ENCODE measurements at regions not wholly inside any gene's neighbourhood (a gene's known extent, or its start where the extent isn't known, plus 50 kb on each side); places are given as distances from the start of the nearest gene placed in this dataset.

DNA sequence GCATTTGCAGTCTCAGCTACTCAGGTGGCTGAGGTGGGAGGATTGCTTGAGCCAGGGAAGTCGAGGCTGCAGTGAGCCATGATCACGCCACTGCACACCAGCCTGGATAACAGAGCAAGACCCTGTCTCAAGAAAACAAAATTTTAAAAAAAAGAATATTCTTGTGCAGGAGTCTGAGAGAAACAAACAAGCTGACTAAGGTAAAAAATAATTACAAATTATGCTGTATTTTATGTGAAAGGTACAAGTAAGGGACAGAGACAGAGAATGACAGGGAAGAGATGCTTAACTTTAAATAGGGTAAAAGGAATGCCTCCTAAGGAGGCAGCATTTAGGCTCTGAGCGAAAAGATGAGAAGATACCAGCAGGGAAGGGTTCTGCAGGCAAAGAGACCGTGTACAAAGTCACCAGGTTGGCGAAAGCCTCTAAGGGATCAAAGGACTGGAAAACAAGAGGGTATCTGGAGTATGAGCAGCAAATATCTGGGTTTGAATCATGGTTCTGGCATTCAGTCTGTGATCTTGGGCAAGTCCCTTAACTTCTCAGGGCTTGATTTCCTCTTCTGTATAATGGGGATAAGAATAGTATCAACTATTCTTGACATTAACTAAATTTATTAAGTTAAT, 106.2 kb upstream of the RHOBTB1 start:
- intact Hi-C loops (cut with micrococcal nuclease): no loop called here
- no CpG with 5 or more reads among the region's 5 CpGs for WGBS, 2 experiments (ENCODE audit: extremely low coverage in 2 of 2, insufficient read length in 1 of 2)
- no TSS peak for BruUV-seq (replicated peaks)

More for the DNA sequence above, 106.2 kb upstream of the RHOBTB1 start:
- Histone ChIP-seq H3K18ac (ENCODE audit: low read depth, low read length) (no peak overlapping the region), H2BK120ac (ENCODE audit: low read depth, low read length) (no peak overlapping the region), H3K4me1 (ENCODE audit: control insufficient read depth, insufficient read depth, low read length) (no peaks in the 10 kb centered on the region), H3K9me3 (ENCODE audit: control insufficient read depth, insufficient read depth, low read length) (no peaks in the 10 kb centered on the region), H3K14ac (replicated peaks; ENCODE audit: low read depth, low read length) (no peak overlapping the region), H3K56ac (ENCODE audit: extremely low read depth, insufficient read depth, low read length) (no peak overlapping the region), H2BK15ac (ENCODE audit: low read depth, low read length) (no peak overlapping the region), H3K27me3 (ENCODE audit: control insufficient read depth, insufficient read depth, low read length) (peaks cover 3% of the 10 kb centered on the region), H3K23ac (ENCODE audit: low read depth, low read length) (no peak overlapping the region), H3K27ac (ENCODE audit: insufficient read depth, low read length) (no peak overlapping the region), H3K9ac (ENCODE audit: low read depth, low read length) (no peak overlapping the region), H4K5ac (ENCODE audit: low read depth, low read length) (no peak overlapping the region), H2AK9ac (replicated peaks; ENCODE audit: low read depth, low read length, poor library complexity) (no peak overlapping the region), H3K4ac (ENCODE audit: low read depth, low read length) (no peak overlapping the region), H2AFZ (replicated peaks; ENCODE audit: low read length, poor library complexity) (no peak overlapping the region), H3K36me3 (ENCODE audit: control insufficient read depth, insufficient read depth, low read length) (no peaks in the 10 kb centered on the region), H4K20me1 (ENCODE audit: insufficient read depth, low read length) (no peaks in the 10 kb centered on the region), H4K91ac (ENCODE audit: insufficient read depth, low read depth, low read length) (no peak overlapping the region), H3K4me2 (ENCODE audit: low read depth, low read length) (no peak overlapping the region), H4K8ac (ENCODE audit: low read depth in 2 of 2, low read length in 2 of 2) (no peak overlapping the region), H2BK5ac (ENCODE audit: low read depth, low read length, poor library complexity, severe bottlenecking) (no peak overlapping the region), H2AK5ac (ENCODE audit: low read depth, low read length) (no peak overlapping the region), H3K9me1 (ENCODE audit: insufficient read depth, low read length) (no peaks in the 10 kb centered on the region), H2BK20ac (ENCODE audit: low read depth, low read length) (no peak overlapping the region), H3K79me1 (ENCODE audit: low read depth in 1 of 2, low read length in 2 of 2) (no peaks in the 10 kb centered on the region), H3K4me3 (ENCODE audit: insufficient read depth, low read depth, low read length) (no peak overlapping the region)
- TF ChIP-seq FOS (IDR thresholded peaks at IDR 0.05; ENCODE audit: low read depth, low read length) (no peak), RCOR1 (IDR thresholded peaks at IDR 0.05; ENCODE audit: insufficient replicate concordance, low read length) (no peak), BHLHE40 (IDR thresholded peaks at IDR 0.05; ENCODE audit: low read depth, low read length) (no peak), NFE2L2 (IDR thresholded peaks at IDR 0.05; ENCODE audit: low read depth, low read length) (no peak), SMC3 (IDR thresholded peaks at IDR 0.05; ENCODE audit: low read depth, low read length) (no peak), MAZ (IDR thresholded peaks at IDR 0.05; ENCODE audit: borderline replicate concordance, low read depth, low read length) (no peak), MAFK (IDR thresholded peaks at IDR 0.05; ENCODE audit: low read depth, low read length) (peak; percentile 75)
- POLR2A ChIA-PET (ENCODE audit: unreplicated experiment): no interaction called here
- CTCF ChIA-PET: no interaction called here
- dilution Hi-C loops (cut with HindIII; ENCODE audit: low sequenced_read_pairs, unreplicated experiment): no loop called here
- ATAC-seq (ENCODE audit: low read depth): no peak
- DNase-seq: no peak
- in situ Hi-C loops (cut with MboI; ENCODE audit: low sequenced_read_pairs): no loop called here
